C1 segment of cervical spinal cord (tissue), 14 donors: ENCODE measurements at regions not wholly inside any gene's neighbourhood (a gene's known extent, or its start where the extent isn't known, plus 50 kb on each side); places are given as distances from the start of the nearest gene placed in this dataset.
A peak's percentile ranks its signal among the peaks of the same experiment; 100 is the strongest.
"Not testable (repeated sequence)": the region's sequence is repeated elsewhere in the genome, so short reads cannot be mapped to it uniquely, and the experiment has no call there.

Experiments used
- DNase-seq, 14 donors: peaks; one replicate each; lab custom pipeline; 2025; lab: John Stamatoyannopoulos, UW

DNA sequence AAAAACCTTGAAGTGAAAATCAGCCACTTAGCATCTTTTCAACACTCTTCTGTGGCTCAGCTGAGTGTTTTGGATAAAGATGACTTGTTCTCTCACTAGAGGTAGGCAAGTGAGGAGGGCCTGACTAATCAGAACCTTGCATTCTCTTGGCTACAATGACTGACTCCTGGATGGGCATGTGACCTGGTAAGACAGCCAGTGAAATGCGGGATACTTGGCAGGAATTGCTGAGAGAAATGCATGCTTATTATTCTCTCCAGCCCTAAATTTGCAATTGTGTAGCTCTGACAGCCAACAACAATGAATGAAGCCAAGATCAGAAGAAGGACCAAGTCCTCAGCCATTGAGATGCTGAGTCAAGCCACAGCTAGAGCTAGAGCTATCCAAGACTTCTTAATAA lies 490.5 kb upstream of the ZNF608 start:
- DNase-seq: peak in 1 of 14 donors; percentile 59

DNA sequence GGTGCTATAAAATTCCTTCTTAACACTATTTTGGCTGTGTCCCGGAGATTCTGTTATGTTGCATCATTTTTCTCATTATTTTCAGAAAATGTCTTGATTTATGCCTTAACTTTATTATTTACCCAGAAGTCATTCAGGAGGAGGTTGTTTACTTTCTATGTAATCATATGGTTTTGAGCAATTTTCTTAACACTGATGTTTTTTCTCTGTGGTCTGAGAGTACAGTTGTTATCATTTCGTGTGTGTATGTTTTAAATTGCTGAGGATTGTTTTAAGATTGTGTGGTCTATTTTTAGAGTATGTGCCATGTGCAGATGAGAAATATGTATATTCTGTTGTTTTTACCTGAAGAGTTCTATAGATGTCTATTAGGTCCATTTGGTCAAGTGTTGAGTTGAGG lies 498.1 kb upstream of the ZNF608 start:
- DNase-seq: no peak

DNA sequence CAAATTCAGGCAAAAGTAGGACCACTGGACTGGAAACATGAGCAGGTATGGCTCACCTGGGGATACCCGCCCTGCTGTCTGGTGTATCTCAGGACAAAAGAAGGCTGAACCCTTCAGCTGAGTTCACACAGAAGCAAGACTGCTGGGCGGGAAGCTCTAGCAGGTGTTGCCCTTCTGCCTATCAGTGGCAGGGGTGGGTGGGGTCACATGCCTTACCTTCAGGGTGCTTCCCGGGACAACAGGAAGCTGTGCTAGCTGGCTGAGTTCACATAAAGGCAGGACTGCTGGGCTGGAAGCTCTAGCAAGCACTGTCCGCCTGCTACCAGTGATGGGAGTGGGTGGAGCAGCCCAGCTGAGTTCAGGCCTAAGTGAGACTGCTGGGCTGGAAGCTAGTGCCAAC lies 498.8 kb upstream of the ZNF608 start:
- DNase-seq: no peak

DNA sequence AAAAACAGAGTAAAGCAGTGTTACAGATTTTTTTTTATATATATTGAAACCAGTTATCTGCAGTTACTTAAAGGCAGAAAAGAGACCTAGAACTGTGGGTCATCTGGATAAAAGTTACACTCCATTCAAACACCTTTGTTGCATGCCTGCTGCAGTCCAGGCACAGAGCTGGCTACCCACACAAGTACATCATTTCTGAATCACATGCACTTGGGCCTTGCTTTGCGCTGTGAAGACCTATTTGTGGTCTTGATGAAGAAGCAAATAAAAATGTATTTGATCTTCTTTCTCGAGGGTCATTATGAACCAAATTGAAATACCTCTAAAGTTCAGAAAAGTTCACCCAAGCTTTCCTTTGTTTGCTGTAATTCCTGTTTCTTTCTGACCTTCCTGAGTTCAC lies 503.0 kb upstream of the ZNF608 start:
- DNase-seq: no peak

DNA sequence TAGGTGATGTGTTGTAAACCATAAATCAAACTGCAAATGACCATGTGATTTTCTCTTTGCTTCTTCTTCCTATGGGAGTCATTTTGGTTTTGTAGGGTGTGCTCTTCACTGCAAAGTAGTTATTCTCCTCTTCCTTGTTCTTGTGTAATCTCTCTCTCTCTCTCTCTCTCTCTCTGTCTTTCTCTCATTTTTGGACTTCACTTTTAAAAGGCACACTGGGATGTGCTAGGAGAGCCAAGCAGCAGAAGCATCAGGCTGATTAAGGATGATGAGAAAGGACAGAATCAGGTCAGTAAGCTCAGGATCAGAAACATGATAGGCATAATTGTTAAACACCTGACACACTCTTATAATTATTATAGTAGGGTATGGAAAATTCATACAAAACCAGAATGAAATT lies 505.3 kb upstream of the ZNF608 start:
- DNase-seq: peak in 1 of 14 donors; percentile 90

DNA sequence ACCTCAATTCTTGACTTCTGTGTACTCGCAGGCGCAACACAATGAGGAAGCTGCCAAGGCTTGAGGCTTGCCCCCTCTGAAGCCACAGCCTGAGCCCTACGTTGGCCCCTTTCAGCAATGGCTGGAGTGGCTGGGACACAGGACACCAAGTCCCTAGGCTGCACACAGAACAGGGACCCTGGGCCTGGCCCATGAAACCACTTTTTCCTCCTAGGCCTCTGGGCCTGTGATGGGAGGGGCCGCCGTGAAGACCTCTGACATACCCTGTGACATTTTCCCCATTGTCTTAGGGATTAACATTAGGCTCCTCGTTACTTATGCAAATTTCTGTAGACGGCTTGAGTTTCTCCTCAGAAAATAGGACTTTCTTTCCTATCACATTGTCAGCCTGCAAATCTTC lies 507.2 kb upstream of the ZNF608 start:
- DNase-seq: not testable (repeated sequence)

DNA sequence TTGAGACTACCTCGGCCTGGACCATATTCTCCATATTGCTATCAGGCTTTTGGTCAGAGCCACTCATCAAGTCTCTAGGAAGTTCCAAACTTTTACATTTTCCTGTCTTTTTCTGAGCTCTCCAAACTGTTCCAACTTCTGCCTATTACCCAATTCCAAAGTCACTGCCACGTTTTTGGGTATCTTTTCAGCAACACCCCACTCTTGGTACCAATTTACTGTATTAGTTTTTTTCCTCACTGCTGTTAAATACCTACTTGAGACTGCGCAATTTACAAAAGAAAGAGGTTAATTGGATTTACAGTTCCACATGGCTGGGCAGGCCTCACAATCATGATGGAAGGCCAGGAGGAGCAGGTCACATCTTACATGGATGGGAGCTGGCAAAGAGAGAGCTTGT lies 507.8 kb upstream of the ZNF608 start:
- DNase-seq: no peak

DNA sequence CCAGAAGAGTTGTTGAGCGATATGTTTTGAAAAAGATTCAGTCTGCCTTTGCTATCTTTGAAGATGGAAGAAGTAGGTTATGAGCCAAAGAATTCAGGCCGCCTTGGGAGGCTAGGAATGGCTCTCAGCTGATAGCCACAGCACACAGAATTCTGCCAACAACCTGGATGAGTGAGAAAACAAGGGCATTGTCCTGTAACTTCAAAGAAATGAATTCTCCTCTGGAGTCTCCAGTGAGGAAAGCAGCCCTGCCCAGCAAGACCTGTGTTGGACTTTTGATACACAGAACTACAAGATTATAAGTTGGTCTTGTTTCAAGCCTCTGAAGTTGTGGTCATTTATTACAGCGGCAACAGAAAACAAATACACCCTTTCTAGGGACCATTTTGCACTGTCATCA lies 509.9 kb upstream of the ZNF608 start:
- peak in 1 of 14 donors; percentile 44 for DNase-seq

DNA sequence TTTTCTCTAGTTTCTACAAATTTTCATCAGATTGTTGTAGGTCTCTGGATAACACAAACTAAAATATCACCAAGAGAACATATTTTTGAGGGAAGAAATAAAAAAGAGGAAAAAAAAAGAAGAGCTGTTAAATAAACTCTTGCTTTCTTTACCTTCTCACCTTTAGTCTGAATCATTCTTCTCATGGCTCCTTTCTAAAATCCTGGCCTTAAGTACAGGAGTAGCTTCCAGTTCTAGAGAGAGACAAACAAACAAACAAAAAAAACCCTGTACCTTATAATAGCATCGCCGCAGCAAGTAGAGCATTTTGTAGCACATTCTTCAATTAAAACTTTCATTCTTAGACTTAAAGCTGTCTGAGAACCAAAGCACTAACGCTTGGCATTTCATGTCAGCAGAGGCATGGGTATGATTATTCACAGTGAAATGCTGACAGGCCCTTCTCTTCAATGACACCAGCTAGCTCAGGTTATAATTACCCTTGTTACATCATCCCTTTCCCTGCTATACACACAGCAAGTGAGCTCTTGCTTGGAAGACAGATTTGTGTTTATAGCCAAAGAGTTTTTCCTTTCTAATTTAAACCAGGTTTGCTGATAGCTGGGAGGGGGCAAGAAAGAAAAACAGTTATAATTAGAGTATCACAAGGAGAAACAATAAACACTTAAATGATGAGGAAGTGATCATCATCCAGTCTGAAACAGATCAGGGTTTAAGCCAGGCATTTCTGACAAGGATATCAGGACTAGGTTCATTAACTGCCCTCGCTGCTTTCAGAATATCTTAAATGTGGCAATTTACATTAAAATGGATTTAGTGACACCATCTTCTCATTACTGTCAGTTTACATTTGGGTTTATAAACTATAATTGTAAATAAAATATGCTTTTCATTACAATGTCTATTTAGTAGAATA lies 510.9 kb upstream of the ZNF608 start:
- peak in 1 of 14 donors; percentile 86 for DNase-seq

DNA sequence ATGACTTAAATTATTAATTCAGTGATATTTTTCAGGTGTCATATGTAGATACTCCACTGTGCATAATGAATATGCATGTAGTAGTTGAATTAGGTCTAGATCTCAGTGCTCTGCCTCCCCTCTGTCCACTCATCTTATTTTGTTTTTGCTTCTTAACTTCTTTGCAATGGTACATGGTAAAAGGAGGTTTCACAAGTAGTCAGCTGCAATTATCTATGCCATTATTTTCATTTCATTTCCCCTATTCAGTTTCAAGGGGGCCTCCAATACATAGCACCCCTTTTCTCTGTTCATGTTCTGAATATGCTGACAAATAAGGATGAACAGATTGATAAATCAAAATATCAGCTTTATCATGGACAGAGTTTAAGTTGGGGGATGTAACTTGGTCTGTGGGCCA lies 511.6 kb upstream of the ZNF608 start:
- no peak for DNase-seq

DNA sequence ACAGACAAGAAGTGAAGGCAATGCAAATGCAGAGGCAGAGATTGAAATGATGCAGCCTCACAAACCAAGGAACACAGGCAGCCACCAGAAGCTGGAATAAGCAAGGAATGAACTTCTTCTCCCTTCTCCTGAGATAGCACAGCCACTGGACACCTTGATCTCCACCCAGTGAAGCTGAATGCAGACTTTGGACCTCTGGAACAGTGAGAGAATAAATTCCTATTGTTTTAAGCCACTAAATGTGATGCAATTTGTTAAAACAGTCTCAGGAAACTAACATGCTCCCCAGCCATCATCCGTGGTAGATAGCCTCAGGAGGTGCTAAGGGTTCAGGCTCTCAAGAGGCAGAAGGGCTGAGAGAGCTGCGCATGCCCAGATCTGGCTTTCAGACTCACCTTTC lies 512.2 kb upstream of the ZNF608 start:
- DNase-seq: peak in 1 of 14 donors; percentile 40

DNA sequence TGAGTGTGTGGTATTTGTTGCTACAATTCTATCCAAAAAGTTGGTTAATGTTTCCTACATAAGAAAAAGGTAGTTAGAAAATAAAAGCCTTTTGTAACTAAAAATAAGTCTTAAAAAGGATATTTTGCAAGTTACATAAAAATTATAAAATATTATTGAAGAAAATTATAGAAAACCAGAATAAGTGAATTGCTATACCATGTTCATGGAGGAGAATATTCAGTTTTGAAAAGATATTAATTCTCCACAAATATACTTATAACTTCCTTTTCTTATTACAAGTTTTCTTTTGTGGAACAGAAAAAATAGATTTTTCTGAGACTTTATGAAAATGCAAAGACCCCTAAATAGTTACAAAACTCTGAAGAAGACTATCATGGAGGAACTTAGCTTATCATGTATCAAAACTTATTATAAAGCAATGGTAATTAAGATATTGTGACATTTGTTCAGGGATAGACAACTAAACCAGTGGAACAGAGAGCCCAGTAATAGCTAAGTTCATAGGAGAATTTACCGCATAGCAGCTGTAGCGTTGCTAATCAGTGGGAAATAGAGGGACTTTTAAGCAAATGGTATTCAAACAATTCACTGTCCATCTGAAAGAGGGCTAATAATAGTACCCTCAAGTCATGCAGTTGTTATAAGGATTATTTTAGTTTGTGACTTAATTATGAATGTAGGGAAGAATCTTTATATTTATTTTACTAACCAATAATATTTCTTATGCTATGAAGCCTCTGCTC lies 515.2 kb upstream of the ZNF608 start:
- DNase-seq: no peak

DNA sequence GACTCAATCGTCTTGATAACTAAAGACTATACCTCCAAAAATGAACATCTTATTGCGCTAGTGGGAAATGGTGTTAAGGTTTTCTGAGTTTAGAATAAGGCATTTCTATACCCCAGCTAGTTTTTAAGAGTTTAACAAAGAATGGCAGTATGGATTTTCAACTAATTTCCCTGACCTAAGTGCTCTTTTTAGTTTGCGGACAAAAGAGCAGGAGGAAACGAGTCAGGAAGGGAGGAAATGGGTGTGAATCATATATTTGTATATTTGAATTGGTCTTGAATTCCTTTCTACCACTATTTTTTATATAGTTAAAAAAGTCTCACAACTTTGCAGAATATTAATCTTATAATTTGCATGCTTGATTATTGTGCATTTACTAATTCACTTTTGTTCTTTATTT lies 516.3 kb upstream of the ZNF608 start:
- no peak for DNase-seq

DNA sequence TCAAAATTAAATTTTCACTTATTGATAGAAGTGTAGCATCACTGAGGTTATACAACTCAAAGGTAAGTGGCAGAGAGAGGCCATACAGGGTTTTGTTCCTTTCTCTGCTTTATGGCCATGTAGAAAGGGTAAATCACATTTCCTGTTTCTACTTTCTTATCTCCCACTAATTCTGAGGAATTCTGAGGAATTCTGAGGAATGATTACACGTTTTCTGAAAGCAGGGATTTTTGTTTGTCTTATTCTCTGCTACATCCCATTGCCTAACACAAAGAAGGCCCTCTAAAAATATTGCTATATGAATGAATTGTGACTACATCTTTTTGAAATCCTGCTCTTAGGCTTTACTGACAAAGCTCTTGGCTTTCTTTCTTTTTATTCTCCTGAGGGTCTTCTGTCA lies 516.9 kb upstream of the ZNF608 start:
- no peak for DNase-seq

DNA sequence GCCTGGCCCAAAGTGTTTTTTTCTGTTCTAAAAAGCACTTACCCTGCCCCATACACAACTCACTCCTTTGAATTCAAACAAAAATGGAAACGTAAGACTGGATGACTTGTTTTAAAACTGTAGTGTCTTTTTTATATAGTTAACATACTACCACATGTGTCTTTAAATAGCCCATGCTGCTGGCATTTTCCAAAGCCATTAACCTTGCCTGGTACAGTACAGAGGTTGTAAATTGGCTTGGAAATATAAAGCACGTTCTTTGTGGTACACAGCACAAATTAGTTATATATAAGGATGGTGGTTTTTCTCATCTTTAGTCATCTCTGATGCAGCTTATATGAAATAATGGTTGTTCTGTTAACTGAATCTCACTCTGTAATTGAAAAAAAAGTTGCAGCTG lies 519.7 kb upstream of the ZNF608 start:
- no peak for DNase-seq

DNA sequence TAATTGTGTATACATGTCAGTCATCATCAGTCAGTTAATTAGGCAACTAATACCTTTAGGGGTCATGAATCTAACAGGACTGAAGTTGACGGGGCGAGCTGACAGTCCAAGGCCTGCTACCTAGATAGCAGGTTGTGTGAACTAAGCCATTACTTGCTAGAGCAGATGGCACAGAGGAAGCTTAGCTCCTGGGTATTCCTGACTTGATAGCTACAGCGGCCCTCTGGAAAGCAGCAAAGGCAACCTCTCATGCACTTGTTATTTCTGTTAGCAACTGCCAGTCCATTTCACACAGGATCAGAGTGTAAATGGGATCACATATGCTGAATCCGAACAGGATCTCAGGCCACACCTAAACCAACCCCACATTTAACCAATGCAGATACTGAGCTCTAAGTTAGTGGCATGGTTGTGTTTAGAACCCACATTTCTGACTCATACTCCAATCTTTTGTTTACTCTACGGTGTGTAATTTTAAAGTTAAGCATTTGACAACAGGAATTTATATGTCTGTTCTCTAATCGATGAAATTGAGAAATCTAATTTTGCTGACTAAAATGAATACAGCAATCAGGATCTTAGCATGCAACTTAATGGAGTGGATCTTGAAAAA lies 521.3 kb upstream of the ZNF608 start:
- DNase-seq: peak in 1 of 14 donors; percentile 88

DNA sequence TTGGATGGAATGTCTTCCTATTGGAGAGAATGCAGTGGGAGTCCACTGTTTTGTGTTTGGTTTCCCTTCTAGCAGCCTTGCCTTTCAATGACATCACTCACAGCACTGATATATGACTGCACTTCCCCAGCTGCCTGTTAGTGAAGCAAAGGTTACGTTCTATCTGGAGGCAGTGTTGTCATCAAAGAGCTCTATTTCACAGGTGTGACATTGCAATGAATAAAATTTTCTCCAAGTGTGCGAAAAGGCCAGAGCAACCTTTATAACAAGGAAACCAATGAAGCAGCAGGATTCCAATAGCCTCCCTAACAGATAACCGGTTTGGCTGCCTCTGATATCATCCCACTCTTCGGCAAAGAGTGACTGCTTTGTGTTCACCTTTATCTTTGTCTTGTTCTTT lies 523.5 kb upstream of the ZNF608 start:
- no peak for DNase-seq

DNA sequence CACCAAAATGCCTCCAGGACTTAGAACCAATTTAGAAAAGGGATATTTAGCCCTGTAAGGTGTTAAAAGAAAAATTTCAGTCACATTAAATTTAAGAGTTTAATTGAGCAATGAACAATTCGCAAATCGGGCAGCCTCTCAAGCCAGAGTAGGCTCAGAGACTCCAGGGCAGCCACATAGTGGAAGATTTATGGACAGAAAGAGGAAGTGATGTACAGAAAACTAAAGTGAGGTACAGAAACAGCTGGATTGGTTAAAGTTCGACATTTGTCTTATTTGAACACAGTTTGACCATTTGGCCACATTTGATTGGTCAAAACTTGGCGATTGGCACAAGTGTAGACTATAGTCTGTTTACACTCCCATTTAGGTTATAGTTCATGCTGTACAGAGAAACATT lies 525.9 kb upstream of the ZNF608 start:
- DNase-seq: no peak

DNA sequence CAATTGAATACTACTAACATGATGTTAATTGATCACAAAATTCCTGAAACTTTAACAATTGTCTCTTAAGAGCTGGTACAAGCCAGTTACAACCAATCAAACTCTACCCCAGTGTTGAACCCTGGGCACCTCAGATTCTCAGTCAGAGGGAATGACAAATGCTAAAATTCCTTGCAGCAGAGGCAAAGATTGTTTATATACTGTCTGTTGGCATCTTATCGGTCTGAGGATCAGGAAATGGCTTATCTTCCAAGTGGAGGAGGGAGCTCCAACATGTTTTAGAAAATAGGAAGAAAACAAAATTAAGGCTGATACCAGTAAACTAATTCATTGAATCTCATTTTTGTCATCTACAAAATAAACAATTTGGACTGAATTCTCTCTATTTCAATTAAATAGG lies 527.8 kb upstream of the ZNF608 start:
- DNase-seq: no peak

DNA sequence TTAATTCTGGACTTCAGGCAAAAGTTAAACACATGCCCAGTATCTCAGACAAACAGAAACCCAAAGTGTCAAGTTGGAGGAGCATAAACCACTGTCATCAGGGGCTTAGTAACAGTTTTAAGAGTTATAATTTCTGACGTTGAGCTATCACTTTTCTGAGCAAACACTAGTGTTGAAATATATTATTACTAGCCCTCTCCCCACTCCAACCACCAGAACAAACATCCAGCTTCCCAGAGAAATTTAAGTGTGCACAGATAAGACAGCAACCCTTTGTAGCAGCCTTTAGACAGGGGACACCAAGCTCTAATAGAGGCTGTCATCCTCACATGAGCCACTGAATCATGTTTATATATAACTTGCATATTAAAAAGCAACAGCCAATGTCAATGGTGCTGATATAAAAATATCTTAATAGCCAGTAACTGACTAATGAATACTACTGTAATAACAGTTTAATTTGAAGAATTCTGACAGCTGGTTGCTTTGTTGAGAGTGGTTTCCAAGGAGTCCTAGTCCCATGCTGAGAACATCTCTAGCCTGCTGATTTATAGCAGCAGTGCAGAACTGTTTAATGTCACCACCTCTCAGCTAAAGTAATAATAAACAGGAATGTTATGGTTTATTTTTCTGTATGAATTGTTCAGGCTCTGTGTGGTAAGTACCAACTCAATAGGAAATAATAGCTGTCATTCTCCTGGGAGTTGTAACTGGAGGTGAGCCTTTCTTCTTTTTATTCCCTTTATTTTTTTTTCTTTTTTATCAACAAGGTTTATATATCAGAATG lies 528.7 kb upstream of the ZNF608 start:
- DNase-seq: no peak

DNA sequence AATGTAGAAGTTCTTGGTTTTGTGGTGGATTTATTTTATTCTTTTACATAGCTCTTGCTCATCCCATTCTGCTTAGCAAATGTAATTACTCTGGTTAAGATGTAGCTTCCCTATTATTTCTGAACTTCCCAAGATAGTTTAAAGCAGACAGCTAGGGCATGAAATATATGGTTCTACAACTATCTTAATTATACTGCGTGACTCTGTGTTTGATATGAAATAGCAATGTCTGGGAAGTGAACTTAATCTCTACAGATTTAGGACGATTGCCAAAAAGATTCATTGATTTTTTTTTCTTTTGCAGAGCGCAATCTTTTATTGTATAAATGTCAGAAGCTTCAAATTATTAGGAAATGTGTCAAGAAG lies 529.3 kb upstream of the ZNF608 start:
- no peak for DNase-seq

DNA sequence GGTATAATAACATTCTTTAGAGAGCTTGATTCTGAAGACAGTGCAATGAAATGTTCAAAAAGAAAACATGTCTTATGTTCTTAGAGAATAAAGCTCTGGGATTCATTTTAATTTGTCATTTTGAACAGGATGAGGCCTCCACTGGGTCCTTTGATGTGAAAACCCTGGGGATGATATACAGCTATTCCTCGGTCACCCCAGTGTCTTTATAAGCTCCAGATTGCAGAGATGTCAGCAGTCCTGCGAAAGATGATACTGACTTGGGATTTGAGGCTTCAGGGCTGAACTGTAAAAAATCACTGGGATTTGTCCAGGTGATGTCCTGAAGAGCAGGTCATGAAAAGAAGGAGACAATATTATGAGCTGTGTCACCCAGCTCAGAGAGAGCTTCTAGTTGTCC lies 529.7 kb upstream of the ZNF608 start:
- no peak for DNase-seq
